Coronary artery (tissue), 2 donors: ENCODE measurements at regions not wholly inside any gene's neighbourhood (a gene's known extent, or its start where the extent isn't known, plus 50 kb on each side); places are given as distances from the start of the nearest gene placed in this dataset.

ENCODE experiments used
- DNase-seq: peaks from one replicate; pipeline ENCODE4 v3.0.0-alpha.2; 2017; ENCODE audit warnings: low spot score
- H3K27ac ChIP-seq, 2 donors: fragments of 200-600 bp; sonication (generic); one replicate each; pipeline ENCODE4 v1.5.1; 2016 to 2019
- H3K4me3 ChIP-seq: fragments of 200-600 bp; sonication (generic); 2 replicates; pipeline ENCODE4 v1.5.1; 2016; ENCODE audit warnings: mild to moderate bottlenecking, moderate library complexity
- TF ChIP-seq, protein P1 (sequence below): fragments of 200-600 bp; sonication (generic); IDR thresholded peaks from one replicate; pipeline ENCODE4 v1.5.1; 2019; ENCODE audit warnings: antibody characterized with exemption

DNA sequence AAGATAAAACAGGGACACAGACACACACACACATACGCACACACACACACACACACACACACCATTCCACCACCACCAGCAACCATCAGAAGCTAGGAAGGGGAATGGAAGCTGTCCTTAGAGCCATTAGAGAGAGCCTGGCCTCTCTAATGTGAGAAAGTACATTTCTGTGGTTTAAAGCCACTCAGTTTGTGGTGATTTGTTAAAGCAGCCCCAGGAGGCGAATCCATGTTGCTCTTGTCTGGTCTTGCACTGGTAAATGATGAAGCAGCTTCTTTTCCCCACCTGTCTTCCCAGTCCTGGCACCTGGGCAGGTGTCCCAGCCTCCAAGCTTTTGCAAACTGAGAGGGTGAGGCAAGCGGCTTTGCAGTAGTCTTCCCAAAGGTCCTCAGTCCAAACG is 118.9 kb upstream of the KL start:
- DNase-seq, result no peak
- TF ChIP-seq, protein P1, sequence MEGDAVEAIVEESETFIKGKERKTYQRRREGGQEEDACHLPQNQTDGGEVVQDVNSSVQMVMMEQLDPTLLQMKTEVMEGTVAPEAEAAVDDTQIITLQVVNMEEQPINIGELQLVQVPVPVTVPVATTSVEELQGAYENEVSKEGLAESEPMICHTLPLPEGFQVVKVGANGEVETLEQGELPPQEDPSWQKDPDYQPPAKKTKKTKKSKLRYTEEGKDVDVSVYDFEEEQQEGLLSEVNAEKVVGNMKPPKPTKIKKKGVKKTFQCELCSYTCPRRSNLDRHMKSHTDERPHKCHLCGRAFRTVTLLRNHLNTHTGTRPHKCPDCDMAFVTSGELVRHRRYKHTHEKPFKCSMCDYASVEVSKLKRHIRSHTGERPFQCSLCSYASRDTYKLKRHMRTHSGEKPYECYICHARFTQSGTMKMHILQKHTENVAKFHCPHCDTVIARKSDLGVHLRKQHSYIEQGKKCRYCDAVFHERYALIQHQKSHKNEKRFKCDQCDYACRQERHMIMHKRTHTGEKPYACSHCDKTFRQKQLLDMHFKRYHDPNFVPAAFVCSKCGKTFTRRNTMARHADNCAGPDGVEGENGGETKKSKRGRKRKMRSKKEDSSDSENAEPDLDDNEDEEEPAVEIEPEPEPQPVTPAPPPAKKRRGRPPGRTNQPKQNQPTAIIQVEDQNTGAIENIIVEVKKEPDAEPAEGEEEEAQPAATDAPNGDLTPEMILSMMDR, result no peak
- no peak overlapping the region for H3K27ac ChIP-seq

DNA sequence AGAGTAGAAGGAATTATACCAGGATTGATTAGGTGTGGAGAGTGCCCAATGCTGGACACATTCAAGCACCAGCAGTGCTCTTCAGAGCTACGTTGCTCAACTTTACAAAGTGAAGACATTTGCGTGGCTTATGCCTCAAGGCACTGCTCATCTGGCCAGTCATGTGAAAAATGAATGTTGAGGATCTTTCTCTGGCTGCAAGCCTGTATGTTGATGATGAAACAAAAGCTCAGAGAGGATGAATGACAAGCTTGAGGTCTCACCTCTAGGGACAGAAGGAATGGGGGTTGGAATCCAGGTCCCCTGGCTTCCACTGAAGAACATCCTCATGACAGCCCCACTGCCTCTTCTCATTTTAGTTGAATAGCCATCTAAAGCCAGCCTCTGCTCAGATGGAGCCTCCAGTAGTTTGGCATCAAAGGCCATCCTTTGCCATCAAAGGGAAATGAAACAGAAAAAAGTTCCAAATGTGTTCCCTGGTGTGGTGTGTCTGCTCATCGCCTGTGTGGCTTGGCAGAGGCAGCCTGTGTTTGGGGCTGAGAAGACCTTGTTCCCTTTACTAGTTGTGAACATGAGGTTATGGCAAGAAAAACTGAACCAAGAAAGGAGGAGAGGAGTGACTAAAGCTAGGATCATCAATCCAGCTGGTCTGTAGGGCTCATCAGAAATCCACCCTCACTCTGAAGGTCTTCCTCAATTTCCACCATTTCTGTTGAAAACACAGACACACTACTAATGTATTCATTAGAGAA is 114.0 kb upstream of the KL start:
- peak overlapping the region; percentile 47 for H3K4me3 ChIP-seq
- DNase-seq, result no peak
- H3K27ac ChIP-seq, result peak overlapping the region; percentile 11 to 83

More for the DNA sequence above, 118.9 kb upstream of the KL start:
- no peak overlapping the region for H3K4me3 ChIP-seq

DNA sequence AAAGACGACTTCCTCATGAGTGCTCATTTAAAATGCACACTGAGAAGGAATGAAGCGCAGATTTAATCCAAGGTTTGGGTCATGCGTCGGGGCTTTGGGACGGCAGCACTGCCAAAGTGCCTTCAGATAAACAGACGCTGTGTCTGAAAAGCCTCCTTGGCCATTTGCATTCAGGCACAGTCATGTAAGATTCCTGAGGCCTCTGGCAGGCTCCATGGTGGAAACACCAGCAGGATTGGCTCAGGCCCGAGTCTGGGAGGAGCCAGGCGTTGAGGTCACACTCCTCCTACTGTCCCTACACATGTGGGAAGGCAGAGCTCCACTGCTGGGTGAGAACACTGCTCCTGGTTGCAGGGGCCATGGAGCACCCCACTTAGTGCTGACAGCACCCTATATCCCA is 113.3 kb upstream of the KL start:
- H3K27ac ChIP-seq, result peak overlapping the region; percentile 11 to 83
- TF ChIP-seq, protein P1, result no peak
- peak overlapping the region; percentile 47 for H3K4me3 ChIP-seq
- peak; percentile 79 for DNase-seq

More for the DNA sequence above, 114.0 kb upstream of the KL start:
- TF ChIP-seq, protein P1, result no peak

DNA sequence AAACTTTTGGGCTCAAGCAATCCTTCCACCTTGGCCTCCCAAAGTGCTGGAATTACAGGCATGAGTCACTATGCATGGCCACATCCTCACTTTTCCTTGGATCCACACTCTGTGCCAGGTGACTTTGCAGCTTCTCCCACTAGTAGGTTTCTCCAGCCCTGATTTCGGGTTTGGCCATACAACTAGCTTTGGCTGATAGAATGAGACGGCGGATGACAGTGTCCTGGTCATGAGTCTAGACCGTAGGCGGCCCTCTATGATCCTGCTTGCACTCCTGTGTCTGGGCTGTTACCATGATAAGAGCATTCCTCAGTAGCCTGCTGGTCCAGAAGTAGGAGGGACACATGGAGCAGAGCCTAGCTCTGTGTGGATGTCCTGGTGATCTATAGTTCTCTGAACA is 112.5 kb upstream of the KL start:
- peak overlapping the region in 1 of 2 donors; percentile 83 for H3K27ac ChIP-seq
- TF ChIP-seq, protein P1, result no peak
- no peak overlapping the region for H3K4me3 ChIP-seq
- DNase-seq, result no peak

DNA sequence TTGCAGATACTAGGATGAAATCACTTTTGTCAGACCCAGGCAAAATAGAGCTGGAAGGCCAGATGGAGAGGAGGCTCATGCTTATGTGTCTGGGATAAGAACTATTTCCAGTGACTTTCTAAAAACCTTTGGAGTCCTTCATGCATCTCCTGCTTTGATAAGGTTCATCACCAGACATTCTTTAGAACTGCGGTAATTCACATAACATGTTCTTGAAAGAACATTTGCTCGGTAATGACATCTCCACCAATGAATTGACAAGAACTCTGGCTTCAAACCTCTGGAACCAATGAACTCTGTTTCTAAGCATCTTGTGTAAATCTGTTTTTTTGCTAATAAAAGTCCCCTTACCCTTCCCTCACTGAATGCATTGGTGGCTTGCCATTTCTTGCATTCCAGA is 112.0 kb upstream of the KL start:
- H3K27ac ChIP-seq, result peak overlapping the region in 1 of 2 donors; percentile 83

DNA sequence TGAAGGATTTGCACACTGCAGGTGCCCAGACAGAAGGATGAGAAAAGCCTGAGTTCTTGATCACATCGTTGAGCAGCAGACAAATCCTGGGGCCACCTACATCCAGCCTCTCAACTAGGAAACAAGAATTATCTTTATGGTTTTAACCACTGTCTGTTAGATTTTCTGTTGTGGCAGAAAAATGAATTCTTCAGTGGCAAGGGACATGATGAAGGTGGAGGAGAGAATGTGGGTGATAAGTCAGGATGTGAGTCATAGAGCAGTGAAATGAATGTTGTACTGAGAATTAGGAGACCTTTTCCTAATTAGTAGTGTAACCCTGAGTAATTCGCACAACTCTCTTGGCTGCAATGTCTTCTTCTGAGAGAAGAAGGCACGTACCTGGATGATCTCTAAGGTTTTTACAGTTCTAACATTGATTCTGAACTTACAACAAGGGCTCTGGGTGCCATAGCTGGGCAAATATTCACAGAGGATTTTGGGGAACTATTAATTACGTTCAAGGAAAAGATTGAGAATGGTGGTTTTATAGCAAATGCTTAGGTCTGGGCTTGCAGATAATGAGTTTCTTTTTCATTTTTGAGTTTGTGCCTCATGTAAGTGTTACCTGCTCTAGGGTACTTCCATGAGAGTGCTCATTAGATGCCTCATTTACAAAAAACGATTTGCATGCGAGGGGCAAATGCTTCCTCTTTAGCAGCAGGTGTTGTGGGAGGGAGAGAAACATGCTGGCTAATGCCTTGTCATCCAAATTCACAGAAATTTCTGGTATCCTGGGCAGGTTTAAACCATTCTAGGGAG is 111.0 kb upstream of the KL start:
- Histone ChIP-seq H3K4me3 (no peak overlapping the region), H3K27ac (peak overlapping the region in 1 of 2 donors; percentile 16)
- DNase-seq, result no peak
- TF ChIP-seq, protein P1, result no peak

More for the DNA sequence above, 112.0 kb upstream of the KL start:
- DNase-seq, result no peak
- no peak overlapping the region for H3K4me3 ChIP-seq
- TF ChIP-seq, protein P1, result no peak

DNA sequence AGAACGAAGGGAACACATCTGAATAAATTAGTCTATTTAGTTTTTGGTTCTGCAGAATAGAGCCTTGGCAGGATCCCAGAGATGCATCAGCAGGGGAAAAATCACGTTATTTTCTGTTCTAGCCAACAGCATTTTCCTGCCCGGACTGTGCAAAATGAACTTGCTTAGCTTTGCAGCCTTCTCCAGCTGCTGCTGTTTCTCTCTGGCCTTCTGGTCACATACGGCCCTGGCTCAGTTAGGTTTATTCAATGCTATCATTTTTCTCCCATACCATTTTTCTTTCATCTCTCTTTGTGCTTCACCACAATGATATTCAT is 110.4 kb upstream of the KL start:
- H3K27ac ChIP-seq, result no peak overlapping the region
- no peak overlapping the region for H3K4me3 ChIP-seq
- TF ChIP-seq, protein P1, result no peak
- DNase-seq, result no peak
